Neural progenitor cell (in vitro differentiated cells): ENCODE measurements at regions not wholly inside any gene's neighbourhood (a gene's known extent, or its start where the extent isn't known, plus 50 kb on each side); places are given as distances from the start of the nearest gene placed in this dataset.

Experiments used
- CTCF ChIP-seq: fragments of 200-600 bp; sonication (generic); IDR thresholded peaks from 2 replicates; pipeline ENCODE4 v1.5.1; 2017; ENCODE audit warnings: antibody characterized with exemption, mild to moderate bottlenecking
- EZH2 ChIP-seq: fragments of 200-600 bp; sonication (generic); IDR thresholded peaks from 2 replicates; pipeline ENCODE4 v1.6.1; 2017; ENCODE audit warnings: antibody characterized with exemption, mild to moderate bottlenecking, moderate library complexity

GRCh38 chr5:56289602-56289987, 56.5 kb upstream of the ANKRD55 start:
- no peak for TF ChIP-seq CTCF
- no peak for TF ChIP-seq EZH2
